ENCODE measurements at regions not wholly inside any gene's neighbourhood (a gene's known extent, or its start where the extent isn't known, plus 50 kb on each side); places are given as distances from the start of the nearest gene placed in this dataset.

DNA sequence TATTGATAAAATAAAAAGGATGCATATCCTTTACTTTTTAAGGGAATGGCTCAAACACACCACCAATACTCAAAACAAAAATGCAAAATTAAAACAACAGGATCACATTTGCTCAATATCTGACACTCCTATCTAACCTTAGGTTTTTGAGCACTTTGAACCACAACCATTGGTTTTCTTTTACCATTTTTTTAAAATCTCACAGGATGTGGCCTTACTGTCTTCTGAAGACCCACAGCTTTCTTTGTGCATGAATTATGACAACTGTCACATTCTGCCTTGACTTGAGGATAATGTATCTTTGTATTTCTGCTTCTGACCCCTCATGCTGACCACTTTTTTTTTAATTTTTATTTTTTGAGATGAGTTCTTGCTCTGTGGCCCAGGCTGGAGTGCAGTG lies 461.1 kb upstream of the NRP1 start:
- H3K4me2 ChIP-seq (ENCODE audit: low read length): no peak overlapping the region
- no peaks in the 10 kb centered on the region for H3K9me2 ChIP-seq (ENCODE audit: low read depth, low read length)
- no peaks in the 10 kb centered on the region for H3K9me3 ChIP-seq (ENCODE audit: low read length)
- no peak overlapping the region for H2AFZ ChIP-seq (ENCODE audit: low read length)
- H3K9ac ChIP-seq (ENCODE audit: low read length): no peak overlapping the region
- H3K36me3 ChIP-seq (ENCODE audit: insufficient read depth, low read length): no peaks in the 10 kb centered on the region
- TF ChIP-seq, protein P1, sequence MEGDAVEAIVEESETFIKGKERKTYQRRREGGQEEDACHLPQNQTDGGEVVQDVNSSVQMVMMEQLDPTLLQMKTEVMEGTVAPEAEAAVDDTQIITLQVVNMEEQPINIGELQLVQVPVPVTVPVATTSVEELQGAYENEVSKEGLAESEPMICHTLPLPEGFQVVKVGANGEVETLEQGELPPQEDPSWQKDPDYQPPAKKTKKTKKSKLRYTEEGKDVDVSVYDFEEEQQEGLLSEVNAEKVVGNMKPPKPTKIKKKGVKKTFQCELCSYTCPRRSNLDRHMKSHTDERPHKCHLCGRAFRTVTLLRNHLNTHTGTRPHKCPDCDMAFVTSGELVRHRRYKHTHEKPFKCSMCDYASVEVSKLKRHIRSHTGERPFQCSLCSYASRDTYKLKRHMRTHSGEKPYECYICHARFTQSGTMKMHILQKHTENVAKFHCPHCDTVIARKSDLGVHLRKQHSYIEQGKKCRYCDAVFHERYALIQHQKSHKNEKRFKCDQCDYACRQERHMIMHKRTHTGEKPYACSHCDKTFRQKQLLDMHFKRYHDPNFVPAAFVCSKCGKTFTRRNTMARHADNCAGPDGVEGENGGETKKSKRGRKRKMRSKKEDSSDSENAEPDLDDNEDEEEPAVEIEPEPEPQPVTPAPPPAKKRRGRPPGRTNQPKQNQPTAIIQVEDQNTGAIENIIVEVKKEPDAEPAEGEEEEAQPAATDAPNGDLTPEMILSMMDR (IDR thresholded peaks at IDR 0.05; ENCODE audit: low read length): no peak
- TF ChIP-seq EZH2 (IDR thresholded peaks at IDR 0.05; ENCODE audit: borderline replicate concordance, low read length): no peak
- H3K4me3 ChIP-seq (ENCODE audit: low read depth, low read length, poor library complexity, severe bottlenecking): no peak overlapping the region
- H3K79me2 ChIP-seq (ENCODE audit: insufficient read depth, low read length): no peaks in the 10 kb centered on the region
- H3F3A ChIP-seq (ENCODE audit: insufficient read depth, low read length): no peaks in the 10 kb centered on the region
- H4K20me1 ChIP-seq (ENCODE audit: insufficient read depth, low read length): no peaks in the 10 kb centered on the region
- no peak overlapping the region for H3K27ac ChIP-seq (ENCODE audit: low read depth, low read length, poor library complexity, severe bottlenecking)
- no peaks in the 10 kb centered on the region for H3K4me1 ChIP-seq (ENCODE audit: insufficient read depth, low read length, severe bottlenecking)
- H3K27me3 ChIP-seq (ENCODE audit: insufficient read depth, low read length): no peaks in the 10 kb centered on the region

DNA sequence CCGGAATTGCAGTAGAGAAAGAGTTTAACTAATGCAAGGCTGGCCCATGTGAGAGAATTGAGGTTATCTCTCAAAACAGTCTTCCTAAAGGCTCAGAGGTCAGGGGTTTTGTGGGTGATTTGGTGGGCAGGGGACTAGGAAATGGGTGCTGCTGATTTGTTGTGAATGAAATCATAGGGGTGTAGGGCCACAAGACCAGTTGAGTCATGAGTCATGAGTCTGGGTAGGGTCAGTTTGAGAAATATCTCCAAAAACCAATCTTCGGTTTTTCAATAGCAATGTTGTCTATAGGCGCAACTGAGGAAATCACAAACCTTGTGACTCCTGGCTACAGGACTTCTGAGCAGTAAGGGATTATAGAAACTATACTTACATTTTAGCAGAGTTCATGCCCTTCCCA lies 460.0 kb upstream of the NRP1 start:
- no peak overlapping the region for H3K4me2 ChIP-seq (ENCODE audit: low read length)
- no peak overlapping the region for H2AFZ ChIP-seq (ENCODE audit: low read length)
- no peaks in the 10 kb centered on the region for H3K36me3 ChIP-seq (ENCODE audit: insufficient read depth, low read length)
- TF ChIP-seq EZH2 (IDR thresholded peaks at IDR 0.05; ENCODE audit: borderline replicate concordance, low read length): no peak
- TF ChIP-seq, protein P1 (IDR thresholded peaks at IDR 0.05; ENCODE audit: low read length): no peak
- no peak overlapping the region for H3K4me3 ChIP-seq (ENCODE audit: low read depth, low read length, poor library complexity, severe bottlenecking)
- H3F3A ChIP-seq (ENCODE audit: insufficient read depth, low read length): no peaks in the 10 kb centered on the region
- H3K9me3 ChIP-seq (ENCODE audit: low read length): no peaks in the 10 kb centered on the region
- H3K27ac ChIP-seq (ENCODE audit: low read depth, low read length, poor library complexity, severe bottlenecking): no peak overlapping the region
- H3K9ac ChIP-seq (ENCODE audit: low read length): no peak overlapping the region
- H3K79me2 ChIP-seq (ENCODE audit: insufficient read depth, low read length): no peaks in the 10 kb centered on the region
- no peaks in the 10 kb centered on the region for H4K20me1 ChIP-seq (ENCODE audit: insufficient read depth, low read length)
- no peaks in the 10 kb centered on the region for H3K4me1 ChIP-seq (ENCODE audit: insufficient read depth, low read length, severe bottlenecking)
- H3K9me2 ChIP-seq (ENCODE audit: low read depth, low read length): no peaks in the 10 kb centered on the region
- H3K27me3 ChIP-seq (ENCODE audit: insufficient read depth, low read length): no peaks in the 10 kb centered on the region

DNA sequence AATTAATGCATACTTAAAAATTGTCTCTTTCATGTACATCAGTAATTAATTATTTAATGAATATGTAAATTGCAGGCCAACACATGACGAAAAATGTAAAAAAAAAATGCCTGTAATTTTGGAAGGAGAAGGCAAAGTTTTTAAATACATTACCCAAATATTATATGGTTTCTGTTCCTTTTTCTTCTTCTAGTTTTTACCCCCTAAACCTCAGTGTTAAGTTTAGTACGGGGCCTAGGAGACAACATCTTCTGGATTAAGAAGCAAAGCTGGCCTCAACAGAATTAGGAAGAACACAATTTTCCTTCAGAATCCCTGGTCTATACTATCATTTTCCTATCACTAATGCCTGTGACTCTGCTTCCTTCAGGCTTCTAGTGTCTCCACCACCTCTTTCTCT lies 459.3 kb upstream of the NRP1 start:
- Histone ChIP-seq H3K4me3 (ENCODE audit: low read depth, low read length, poor library complexity, severe bottlenecking) (no peak overlapping the region), H3K9me2 (ENCODE audit: low read depth, low read length) (no peaks in the 10 kb centered on the region), H3F3A (ENCODE audit: insufficient read depth, low read length) (no peaks in the 10 kb centered on the region), H3K9ac (ENCODE audit: low read length) (no peak overlapping the region), H2AFZ (ENCODE audit: low read length) (no peak overlapping the region), H3K36me3 (ENCODE audit: insufficient read depth, low read length) (no peaks in the 10 kb centered on the region), H3K9me3 (ENCODE audit: low read length) (no peaks in the 10 kb centered on the region), H3K79me2 (ENCODE audit: insufficient read depth, low read length) (no peaks in the 10 kb centered on the region), H3K4me1 (ENCODE audit: insufficient read depth, low read length, severe bottlenecking) (no peaks in the 10 kb centered on the region), H3K27ac (ENCODE audit: low read depth, low read length, poor library complexity, severe bottlenecking) (no peak overlapping the region), H3K27me3 (ENCODE audit: insufficient read depth, low read length) (no peaks in the 10 kb centered on the region), H4K20me1 (ENCODE audit: insufficient read depth, low read length) (no peaks in the 10 kb centered on the region), H3K4me2 (ENCODE audit: low read length) (no peak overlapping the region)
- TF ChIP-seq EZH2 (IDR thresholded peaks at IDR 0.05; ENCODE audit: borderline replicate concordance, low read length): no peak
- TF ChIP-seq, protein P1 (IDR thresholded peaks at IDR 0.05; ENCODE audit: low read length): no peak

Measured in OCI-LY1 (cell line).